ENCODE measurements at regions not wholly inside any gene's neighbourhood (a gene's known extent, or its start where the extent isn't known, plus 50 kb on each side); places are given as distances from the start of the nearest gene placed in this dataset.

DNA sequence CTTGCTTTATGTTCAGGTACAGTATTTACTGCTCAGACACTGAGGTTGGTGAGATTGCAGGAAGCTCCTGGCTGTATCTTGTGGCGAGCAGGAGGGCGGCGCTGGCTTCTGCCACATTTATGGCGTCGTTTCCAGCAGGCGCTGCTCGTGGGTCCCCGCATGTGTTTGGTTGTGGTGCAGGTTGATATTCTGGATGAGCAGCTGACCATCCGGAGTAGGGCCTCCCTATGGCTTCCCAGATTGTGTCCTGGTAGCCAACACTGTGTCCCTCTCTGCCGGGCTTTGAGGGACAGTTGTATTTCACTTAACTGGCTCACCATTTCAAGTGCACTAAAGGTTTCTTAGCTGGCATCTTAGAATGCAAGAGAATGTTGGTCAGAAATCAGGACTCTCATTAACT is 386.5 kb upstream of the TPM1 start:
- TF ChIP-seq CTCF (IDR thresholded peaks at IDR 0.05) (no peak), POLR2A (IDR thresholded peaks at IDR 0.05) (no peak)
